ENCODE measurements at regions not wholly inside any gene's neighbourhood (a gene's known extent, or its start where the extent isn't known, plus 50 kb on each side); places are given as distances from the start of the nearest gene placed in this dataset.

DNA sequence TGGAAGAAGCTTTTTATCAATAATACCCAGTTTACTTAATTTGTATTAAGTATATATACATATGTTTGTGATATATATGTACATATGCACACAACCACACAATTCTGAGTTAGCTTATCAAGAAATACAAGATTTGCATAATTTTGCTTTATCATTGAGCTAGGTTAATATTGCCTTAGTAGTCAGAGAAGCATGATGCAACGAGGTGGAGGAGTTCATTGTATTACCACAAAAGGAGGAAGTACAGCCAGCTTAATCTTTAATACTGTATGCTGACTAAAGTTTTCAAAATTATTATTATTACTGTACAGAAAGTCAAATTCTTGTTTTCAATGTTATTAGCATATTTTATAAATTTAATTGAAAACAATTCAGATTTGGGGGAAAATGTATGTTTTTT is 278.4 kb upstream of the PDGFD start:
- H3K9me3 Mint-ChIP-seq, result peaks cover 8% of the 10 kb centered on the region
- ATAC-seq (replicated peaks; ENCODE audit: extremely low read depth, poor library complexity, severe bottlenecking) (no peak), DNase-seq (ENCODE audit: low spot score in 2 of 2) (no peak)
- no peaks in the 10 kb centered on the region for H3K36me3 Mint-ChIP-seq (ENCODE audit: insufficient read depth)
- no peak overlapping the region for H3K4me3 Mint-ChIP-seq
- no peak overlapping the region for H3K27ac Mint-ChIP-seq (ENCODE audit: low read depth)
- no peaks in the 10 kb centered on the region for H3K4me1 Mint-ChIP-seq
- H3K27me3 Mint-ChIP-seq, result peaks cover 9% of the 10 kb centered on the region

DNA sequence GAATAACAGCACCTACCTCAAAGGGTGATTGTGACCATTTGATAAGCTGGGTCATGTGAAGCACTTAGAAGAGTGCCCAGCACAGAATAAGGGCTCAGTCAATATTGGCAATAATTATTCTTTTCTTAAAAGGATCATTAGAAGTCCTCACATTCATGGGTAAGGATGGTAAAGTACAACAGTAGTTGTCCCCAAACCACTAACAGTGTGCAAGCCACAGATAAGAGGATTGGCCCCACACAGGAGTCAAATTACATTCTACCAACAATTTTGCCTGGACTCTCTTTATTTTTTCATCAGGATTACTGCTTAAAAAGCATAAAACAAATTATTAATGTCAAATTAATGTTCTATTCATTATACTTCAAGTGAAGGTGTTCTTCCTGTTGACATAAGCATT is 271.5 kb upstream of the PDGFD start:
- peaks cover 13% of the 10 kb centered on the region for H3K27me3 Mint-ChIP-seq

GRCh38 chr11:104433751-104434150 is 269.8 kb upstream of the PDGFD start:
- Mint-ChIP-seq H3K4me1 (no peaks in the 10 kb centered on the region), H3K27me3 (peaks cover 13% of the 10 kb centered on the region), H3K36me3 (ENCODE audit: insufficient read depth) (no peaks in the 10 kb centered on the region), H3K27ac (ENCODE audit: low read depth) (no peak overlapping the region), H3K9me3 (peaks cover 5% of the 10 kb centered on the region), H3K4me3 (no peak overlapping the region)
- DNase-seq (ENCODE audit: low spot score in 2 of 2), result no peak
- ATAC-seq (replicated peaks; ENCODE audit: extremely low read depth, poor library complexity, severe bottlenecking), result no peak

More for the DNA sequence above, 271.5 kb upstream of the PDGFD start:
- Mint-ChIP-seq H3K4me1 (no peaks in the 10 kb centered on the region), H3K4me3 (no peak overlapping the region), H3K27ac (ENCODE audit: low read depth) (no peak overlapping the region), H3K9me3 (peaks cover 8% of the 10 kb centered on the region), H3K36me3 (ENCODE audit: insufficient read depth) (no peaks in the 10 kb centered on the region)
- DNase-seq (ENCODE audit: low spot score in 2 of 2) (no peak), ATAC-seq (replicated peaks; ENCODE audit: extremely low read depth, poor library complexity, severe bottlenecking) (no peak)

- H3K27ac Mint-ChIP-seq (ENCODE audit: low read depth), result no peak overlapping the region
- H3K4me3 Mint-ChIP-seq, result no peak overlapping the region
- H3K27me3 Mint-ChIP-seq, result peaks cover 13% of the 10 kb centered on the region
- H3K36me3 Mint-ChIP-seq (ENCODE audit: insufficient read depth), result no peaks in the 10 kb centered on the region
- H3K4me1 Mint-ChIP-seq, result no peaks in the 10 kb centered on the region
- DNase-seq (ENCODE audit: low spot score in 2 of 2), result no peak
- ATAC-seq (replicated peaks; ENCODE audit: extremely low read depth, poor library complexity, severe bottlenecking), result no peak
- no peaks in the 10 kb centered on the region for H3K9me3 Mint-ChIP-seq
These were observed 269.0 kb upstream of the PDGFD start for GRCh38 chr11:104432981-104433380.

- H3K4me1 Mint-ChIP-seq, result no peaks in the 10 kb centered on the region
- no peak for DNase-seq (ENCODE audit: low spot score in 2 of 2)
- H3K27ac Mint-ChIP-seq (ENCODE audit: low read depth), result no peak overlapping the region
- H3K36me3 Mint-ChIP-seq (ENCODE audit: insufficient read depth), result no peaks in the 10 kb centered on the region
- no peak overlapping the region for H3K4me3 Mint-ChIP-seq
- no peak for ATAC-seq (replicated peaks; ENCODE audit: extremely low read depth, poor library complexity, severe bottlenecking)
- peaks cover 13% of the 10 kb centered on the region for H3K27me3 Mint-ChIP-seq
- H3K9me3 Mint-ChIP-seq, result no peaks in the 10 kb centered on the region
These were observed 268.6 kb upstream of the PDGFD start for GRCh38 chr11:104432526-104432925.

DNA sequence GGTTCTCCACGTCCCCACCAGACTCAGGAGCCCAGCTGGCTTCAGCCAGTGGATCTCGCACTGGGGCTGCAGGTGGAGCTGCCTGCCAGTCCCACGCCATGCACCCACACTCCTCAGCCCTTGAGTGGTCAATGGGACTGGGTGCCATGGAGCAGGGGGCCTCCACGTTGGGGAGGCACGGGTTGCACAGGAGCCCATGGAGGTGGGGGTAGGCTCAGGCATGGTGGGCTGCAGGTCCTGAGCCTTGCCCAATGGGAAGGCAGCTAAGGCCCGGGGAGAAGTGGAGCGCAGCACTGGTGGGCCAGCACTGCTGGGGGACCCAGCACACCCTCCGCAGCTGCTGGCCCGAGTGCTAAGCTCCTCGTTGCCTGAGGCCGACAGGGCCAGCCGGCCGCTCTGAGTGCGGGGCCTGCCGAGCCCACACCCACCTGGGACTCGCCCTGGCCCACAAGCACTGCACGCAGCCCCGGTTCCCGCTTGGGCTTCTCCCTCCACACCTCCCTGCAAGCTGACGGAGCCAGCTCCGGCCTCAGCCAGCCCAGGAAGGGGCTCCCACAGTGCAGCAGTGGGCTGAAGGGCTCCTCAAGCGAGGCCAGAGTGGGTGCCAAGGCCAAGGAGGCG is 258.5 kb upstream of the PDGFD start:
- Mint-ChIP-seq H3K27ac (ENCODE audit: low read depth) (no peak overlapping the region), H3K36me3 (ENCODE audit: insufficient read depth) (no peaks in the 10 kb centered on the region), H3K27me3 (no peaks in the 10 kb centered on the region), H3K9me3 (no peaks in the 10 kb centered on the region), H3K4me3 (no peak overlapping the region), H3K4me1 (no peaks in the 10 kb centered on the region)
- ATAC-seq (replicated peaks; ENCODE audit: extremely low read depth, poor library complexity, severe bottlenecking) (no peak), DNase-seq (ENCODE audit: low spot score in 2 of 2) (no peak)

DNA sequence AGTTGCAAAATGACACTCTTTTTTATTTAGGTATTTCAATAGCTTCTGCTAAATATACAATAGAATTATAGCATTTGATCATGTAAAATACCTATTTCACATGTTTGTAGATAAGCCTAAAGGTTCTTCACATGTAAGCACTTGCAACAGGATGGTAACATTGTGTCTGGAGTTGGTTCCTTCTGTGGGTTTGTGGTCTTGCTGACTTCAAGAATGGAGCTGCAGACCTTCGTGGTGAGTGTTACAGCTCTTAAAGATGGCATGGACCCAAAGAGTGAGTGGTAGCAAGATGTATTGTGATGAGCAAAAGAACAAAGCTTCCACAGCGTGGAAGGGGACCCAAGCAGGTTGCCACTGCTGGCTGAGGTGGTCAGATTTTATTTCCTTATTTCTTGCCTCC is 246.4 kb upstream of the PDGFD start:
- ATAC-seq (replicated peaks; ENCODE audit: extremely low read depth, poor library complexity, severe bottlenecking) (no peak), DNase-seq (ENCODE audit: low spot score in 2 of 2) (no peak)
- Mint-ChIP-seq H3K4me3 (no peak overlapping the region), H3K9me3 (no peaks in the 10 kb centered on the region), H3K27me3 (peaks cover 9% of the 10 kb centered on the region), H3K27ac (ENCODE audit: low read depth) (no peak overlapping the region), H3K36me3 (ENCODE audit: insufficient read depth) (peaks cover 2% of the 10 kb centered on the region), H3K4me1 (no peaks in the 10 kb centered on the region)

DNA sequence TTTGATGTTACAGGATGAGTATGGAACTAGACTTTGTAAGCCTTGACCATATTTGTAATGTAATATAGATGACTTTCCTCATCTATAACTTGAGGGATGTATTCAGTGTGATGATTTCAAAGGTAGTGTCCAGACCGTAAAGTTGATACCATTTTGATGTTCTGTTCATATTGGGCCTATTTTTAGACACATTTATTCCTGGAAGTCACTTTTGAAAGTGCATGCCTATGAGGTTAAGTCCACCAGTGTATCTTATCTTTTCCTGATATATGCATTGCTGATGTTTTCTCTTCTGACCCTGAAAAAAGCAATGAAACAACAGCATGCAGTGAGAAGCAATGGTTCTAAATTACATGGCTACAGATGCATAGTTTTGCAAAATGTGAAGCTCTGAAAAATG is 244.7 kb upstream of the PDGFD start:
- ATAC-seq (replicated peaks; ENCODE audit: extremely low read depth, poor library complexity, severe bottlenecking) (no peak), DNase-seq (ENCODE audit: low spot score in 2 of 2) (no peak)
- Mint-ChIP-seq H3K4me1 (no peaks in the 10 kb centered on the region), H3K36me3 (ENCODE audit: insufficient read depth) (peaks cover 2% of the 10 kb centered on the region), H3K9me3 (no peaks in the 10 kb centered on the region), H3K27me3 (peaks cover 11% of the 10 kb centered on the region), H3K4me3 (no peak overlapping the region), H3K27ac (ENCODE audit: low read depth) (no peak overlapping the region)

- DNase-seq (ENCODE audit: low spot score in 2 of 2) (no peak), ATAC-seq (replicated peaks; ENCODE audit: extremely low read depth, poor library complexity, severe bottlenecking) (no peak)
- H3K9me3 Mint-ChIP-seq, result no peaks in the 10 kb centered on the region
- H3K27ac Mint-ChIP-seq (ENCODE audit: low read depth), result no peak overlapping the region
- H3K4me3 Mint-ChIP-seq, result no peak overlapping the region
- no peaks in the 10 kb centered on the region for H3K36me3 Mint-ChIP-seq (ENCODE audit: insufficient read depth)
- H3K27me3 Mint-ChIP-seq, result peaks cover 11% of the 10 kb centered on the region
- no peaks in the 10 kb centered on the region for H3K4me1 Mint-ChIP-seq
These were observed 241.3 kb upstream of the PDGFD start for GRCh38 chr11:104405277-104405676.

- Mint-ChIP-seq H3K27me3 (peaks cover 11% of the 10 kb centered on the region), H3K27ac (ENCODE audit: low read depth) (no peak overlapping the region), H3K4me1 (no peaks in the 10 kb centered on the region), H3K4me3 (no peak overlapping the region), H3K9me3 (no peaks in the 10 kb centered on the region), H3K36me3 (ENCODE audit: insufficient read depth) (no peaks in the 10 kb centered on the region)
- ATAC-seq (replicated peaks; ENCODE audit: extremely low read depth, poor library complexity, severe bottlenecking), result no peak
- DNase-seq (ENCODE audit: low spot score in 2 of 2), result no peak
These were observed 240.6 kb upstream of the PDGFD start for GRCh38 chr11:104404231-104405175.

DNA sequence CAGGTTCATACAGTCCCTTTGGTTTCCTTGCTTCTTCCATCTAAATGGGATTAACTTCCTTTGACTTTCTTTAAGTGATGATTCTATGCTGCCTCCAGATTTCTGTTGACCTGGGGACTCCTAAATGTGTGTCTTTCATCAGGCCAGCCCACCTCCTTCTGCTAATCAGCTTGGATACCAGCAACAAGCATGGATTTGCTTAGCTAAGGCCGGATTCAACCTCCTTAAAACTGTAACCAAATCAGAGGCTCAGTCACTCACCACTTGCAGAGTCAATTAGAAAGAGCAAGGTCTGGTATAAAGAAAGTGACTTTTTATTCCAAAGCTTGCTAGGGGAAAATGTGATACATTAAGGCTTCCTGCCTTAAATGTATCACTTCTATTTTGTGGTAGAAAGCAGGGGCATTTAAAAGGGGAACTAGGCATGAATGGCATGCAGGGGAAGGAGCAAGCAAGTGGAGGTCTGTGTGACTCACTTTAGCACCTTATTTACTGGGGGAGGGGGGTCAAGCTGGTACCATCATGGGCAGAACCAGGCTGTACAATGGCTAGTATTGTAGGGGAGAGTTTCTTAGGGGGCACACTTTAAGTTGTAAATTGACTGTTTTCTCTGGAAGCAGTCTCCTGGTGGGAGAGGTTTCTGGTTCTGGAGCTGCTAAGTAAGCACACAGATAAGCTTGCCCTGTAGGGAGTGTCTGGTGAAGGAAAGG is 239.0 kb upstream of the PDGFD start:
- no peak overlapping the region for H3K27ac Mint-ChIP-seq (ENCODE audit: low read depth)

DNA sequence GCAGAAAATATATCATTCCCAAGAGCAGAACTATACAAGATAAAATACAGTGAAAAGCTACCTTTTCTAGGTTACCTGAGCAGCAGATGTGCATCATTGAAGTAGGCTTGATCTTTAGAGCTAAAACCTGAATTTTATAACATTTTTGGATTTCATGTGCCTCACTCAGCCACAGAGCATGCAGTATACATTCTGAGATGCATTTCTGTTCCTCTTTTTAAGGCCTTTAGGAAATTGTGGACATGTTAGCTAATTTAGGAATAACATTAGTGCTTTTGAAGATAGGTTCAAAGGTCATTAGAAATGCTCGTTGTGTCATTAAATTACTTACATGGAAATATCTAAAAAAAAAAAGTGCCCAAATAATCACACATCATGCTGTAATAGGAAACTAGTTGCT is 230.6 kb upstream of the PDGFD start:
- no peak for DNase-seq (ENCODE audit: low spot score in 2 of 2)
- H3K4me1 Mint-ChIP-seq, result no peaks in the 10 kb centered on the region
- no peaks in the 10 kb centered on the region for H3K36me3 Mint-ChIP-seq (ENCODE audit: insufficient read depth)
- H3K4me3 Mint-ChIP-seq, result no peak overlapping the region
- H3K27ac Mint-ChIP-seq (ENCODE audit: low read depth), result no peak overlapping the region
- ATAC-seq (replicated peaks; ENCODE audit: extremely low read depth, poor library complexity, severe bottlenecking), result no peak
- peaks cover 24% of the 10 kb centered on the region for H3K27me3 Mint-ChIP-seq
- no peaks in the 10 kb centered on the region for H3K9me3 Mint-ChIP-seq

More for the DNA sequence above, 239.0 kb upstream of the PDGFD start:
- H3K36me3 Mint-ChIP-seq (ENCODE audit: insufficient read depth), result no peaks in the 10 kb centered on the region
- ATAC-seq (replicated peaks; ENCODE audit: extremely low read depth, poor library complexity, severe bottlenecking), result no peak
- H3K9me3 Mint-ChIP-seq, result no peaks in the 10 kb centered on the region
- H3K4me3 Mint-ChIP-seq, result no peak overlapping the region
- no peaks in the 10 kb centered on the region for H3K4me1 Mint-ChIP-seq
- H3K27me3 Mint-ChIP-seq, result peaks cover 11% of the 10 kb centered on the region
- DNase-seq (ENCODE audit: low spot score in 2 of 2), result no peak

Measured in central memory CD8-positive, alpha-beta T cell (primary cell).